ENCODE measurements at regions not wholly inside any gene's neighbourhood (a gene's known extent, or its start where the extent isn't known, plus 50 kb on each side); places are given as distances from the start of the nearest gene placed in this dataset.
"Not testable (repeated sequence)": the region's sequence is repeated elsewhere in the genome, so short reads cannot be mapped to it uniquely, and the experiment has no call there.

DNA sequence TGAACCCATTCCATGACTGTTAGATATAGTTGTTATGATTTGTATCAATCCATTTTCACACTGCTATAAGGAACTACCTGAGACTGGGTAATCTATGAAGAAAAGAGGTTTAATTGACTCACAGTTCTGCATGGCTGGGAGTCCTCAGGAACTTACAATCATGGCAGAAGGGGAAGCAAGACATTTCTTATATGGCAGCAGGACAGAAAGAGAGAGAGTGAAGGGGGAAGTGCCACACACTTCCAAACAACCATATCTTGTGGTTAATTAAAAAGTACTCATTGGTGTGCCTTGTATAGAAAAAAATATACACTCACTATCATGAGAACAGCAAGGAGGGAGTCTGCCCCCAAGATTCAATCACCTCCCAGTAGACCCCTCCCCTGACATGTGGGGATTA is 137.6 kb upstream of the NBPF11 start:
- Histone ChIP-seq H3K36me3 (ENCODE audit: control insufficient read depth in 4 of 4, insufficient read depth in 4 of 4, low read length in 4 of 4) (no peaks in the 10 kb centered on the region), H3K9me3 (ENCODE audit: control insufficient read depth in 4 of 4, insufficient read depth in 3 of 4, low read length in 3 of 4) (peaks cover 0 to 6% (median 0%) of the 10 kb centered on the region in 4 donors), H3K27ac (ENCODE audit: low read depth in 1 of 2, low read length in 1 of 2) (no peak overlapping the region), H3K27me3 (ENCODE audit: control insufficient read depth in 3 of 3, insufficient read depth in 3 of 3, low read length in 2 of 3) (no peaks in the 10 kb centered on the region), H3K4me3 (no peak overlapping the region), H3K4me1 (ENCODE audit: control insufficient read depth in 5 of 5, insufficient read depth in 5 of 5, low read length in 5 of 5) (no peaks in the 10 kb centered on the region), H3K9ac (ENCODE audit: insufficient read depth in 1 of 2, low read length in 2 of 2) (no peak overlapping the region)
- DNase-seq (no peak), ATAC-seq (ENCODE audit: insufficient read depth, low FRiP score) (no peak)
- no peak for TF ChIP-seq CTCF (IDR thresholded peaks at IDR 0.05; ENCODE audit: control extremely low read depth, extremely low read depth)

- not testable (repeated sequence) for DNase-seq; H3K27ac ChIP-seq (ENCODE audit: low read depth in 1 of 2, low read length in 1 of 2); H3K9ac ChIP-seq (ENCODE audit: insufficient read depth in 1 of 2, low read length in 2 of 2); H3K36me3 ChIP-seq (ENCODE audit: control insufficient read depth in 4 of 4, insufficient read depth in 4 of 4, low read length in 4 of 4); H3K27me3 ChIP-seq (ENCODE audit: control insufficient read depth in 3 of 3, insufficient read depth in 3 of 3, low read length in 2 of 3); H3K4me3 ChIP-seq; ATAC-seq (ENCODE audit: insufficient read depth, low FRiP score); H3K9me3 ChIP-seq (ENCODE audit: control insufficient read depth in 4 of 4, insufficient read depth in 3 of 4, low read length in 3 of 4); H3K4me1 ChIP-seq (ENCODE audit: control insufficient read depth in 5 of 5, insufficient read depth in 5 of 5, low read length in 5 of 5)
- WGBS, 2 donors, result 47 to 57% methylated on average over 2 of the region's 2 CpGs
These were observed 133.9 kb upstream of the NBPF11 start for GRCh38 chr1:148285946-148286345.

- WGBS, 2 donors, result 0% methylated on average over 1 of the region's 50 CpGs; no CpG with 5 or more reads in 1 of the 2 donors
- H3K27ac ChIP-seq (ENCODE audit: low read depth in 1 of 2, low read length in 1 of 2); H3K4me3 ChIP-seq; H3K36me3 ChIP-seq (ENCODE audit: control insufficient read depth in 4 of 4, insufficient read depth in 4 of 4, low read length in 4 of 4); H3K9ac ChIP-seq (ENCODE audit: insufficient read depth in 1 of 2, low read length in 2 of 2); H3K9me3 ChIP-seq (ENCODE audit: control insufficient read depth in 4 of 4, insufficient read depth in 3 of 4, low read length in 3 of 4); DNase-seq; H3K27me3 ChIP-seq (ENCODE audit: control insufficient read depth in 3 of 3, insufficient read depth in 3 of 3, low read length in 2 of 3): not testable (repeated sequence)
- ATAC-seq (ENCODE audit: insufficient read depth, low FRiP score), result peak; percentile 69
- peaks cover 0 to 33% (median 9%) of the 10 kb centered on the region in 5 donors for H3K4me1 ChIP-seq (ENCODE audit: control insufficient read depth in 5 of 5, insufficient read depth in 5 of 5, low read length in 5 of 5)
These were observed 128.9 kb upstream of the NBPF11 start for GRCh38 chr1:148280831-148281572.

DNA sequence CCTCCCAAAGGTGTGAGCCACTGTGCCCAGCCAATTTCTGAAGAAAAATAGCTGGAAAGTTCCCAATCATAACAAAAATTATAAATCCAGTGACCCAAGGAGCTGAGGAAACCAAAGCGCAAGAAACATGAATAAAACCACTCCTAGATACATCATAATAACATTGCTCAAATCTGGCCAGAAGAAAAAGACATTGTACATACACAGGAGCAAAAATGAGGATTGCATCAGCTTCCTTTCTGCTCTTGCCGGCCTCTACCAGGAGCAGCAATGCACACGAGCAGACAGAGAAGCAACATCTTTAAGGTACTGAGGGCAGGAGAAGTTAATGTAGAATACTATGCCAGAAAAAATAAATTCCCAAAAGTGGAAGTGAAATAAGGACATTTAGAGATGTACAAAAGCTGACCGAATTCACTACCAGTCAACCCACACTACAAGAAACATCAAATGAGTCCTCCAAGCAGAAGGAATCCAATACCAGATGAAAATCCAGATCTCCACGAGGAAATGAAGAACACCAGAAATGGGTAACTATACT is 127.0 kb upstream of the NBPF11 start:
- ATAC-seq (ENCODE audit: insufficient read depth, low FRiP score); H3K27ac ChIP-seq (ENCODE audit: low read depth in 1 of 2, low read length in 1 of 2); H3K9me3 ChIP-seq (ENCODE audit: control insufficient read depth in 4 of 4, insufficient read depth in 3 of 4, low read length in 3 of 4); H3K36me3 ChIP-seq (ENCODE audit: control insufficient read depth in 4 of 4, insufficient read depth in 4 of 4, low read length in 4 of 4); H3K4me3 ChIP-seq; DNase-seq; H3K9ac ChIP-seq (ENCODE audit: insufficient read depth in 1 of 2, low read length in 2 of 2); H3K27me3 ChIP-seq (ENCODE audit: control insufficient read depth in 3 of 3, insufficient read depth in 3 of 3, low read length in 2 of 3): not testable (repeated sequence)
- peaks cover 0 to 38% (median 9%) of the 10 kb centered on the region in 5 donors for H3K4me1 ChIP-seq (ENCODE audit: control insufficient read depth in 5 of 5, insufficient read depth in 5 of 5, low read length in 5 of 5)
- 51 to 74% methylated on average over 5 of the region's 5 CpGs for WGBS, 2 donors

DNA sequence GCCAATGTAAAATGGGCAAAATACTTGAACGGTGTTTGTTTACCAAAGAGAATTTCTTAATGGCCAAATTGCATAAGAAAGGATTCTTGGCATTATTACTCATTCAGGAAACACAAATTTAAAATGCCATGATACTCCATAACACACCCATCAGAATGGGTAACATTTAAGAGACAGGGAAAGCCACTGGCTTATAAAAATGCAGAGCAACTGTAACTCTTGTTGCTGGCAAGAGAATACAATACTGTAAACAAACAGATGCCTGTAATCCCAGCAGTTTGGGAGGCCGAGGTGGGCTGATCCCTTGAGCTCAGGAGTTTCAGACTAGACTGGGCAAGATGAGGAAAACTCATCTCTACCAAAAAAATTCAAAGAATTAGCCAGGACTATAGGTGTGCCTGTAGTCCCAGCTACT is 125.8 kb upstream of the NBPF11 start:
- H3K27me3 ChIP-seq (ENCODE audit: control insufficient read depth in 3 of 3, insufficient read depth in 3 of 3, low read length in 2 of 3); H3K9ac ChIP-seq (ENCODE audit: insufficient read depth in 1 of 2, low read length in 2 of 2); ATAC-seq (ENCODE audit: insufficient read depth, low FRiP score); H3K36me3 ChIP-seq (ENCODE audit: control insufficient read depth in 4 of 4, insufficient read depth in 4 of 4, low read length in 4 of 4); H3K9me3 ChIP-seq (ENCODE audit: control insufficient read depth in 4 of 4, insufficient read depth in 3 of 4, low read length in 3 of 4); H3K27ac ChIP-seq (ENCODE audit: low read depth in 1 of 2, low read length in 1 of 2); H3K4me3 ChIP-seq: not testable (repeated sequence)
- H3K4me1 ChIP-seq (ENCODE audit: control insufficient read depth in 5 of 5, insufficient read depth in 5 of 5, low read length in 5 of 5), result peaks cover 0 to 38% (median 9%) of the 10 kb centered on the region in 5 donors
- peak; percentile 21 to 63 (median 58) for DNase-seq
- WGBS, 2 donors, result 26 to 45% methylated on average over 2 of the region's 2 CpGs

DNA sequence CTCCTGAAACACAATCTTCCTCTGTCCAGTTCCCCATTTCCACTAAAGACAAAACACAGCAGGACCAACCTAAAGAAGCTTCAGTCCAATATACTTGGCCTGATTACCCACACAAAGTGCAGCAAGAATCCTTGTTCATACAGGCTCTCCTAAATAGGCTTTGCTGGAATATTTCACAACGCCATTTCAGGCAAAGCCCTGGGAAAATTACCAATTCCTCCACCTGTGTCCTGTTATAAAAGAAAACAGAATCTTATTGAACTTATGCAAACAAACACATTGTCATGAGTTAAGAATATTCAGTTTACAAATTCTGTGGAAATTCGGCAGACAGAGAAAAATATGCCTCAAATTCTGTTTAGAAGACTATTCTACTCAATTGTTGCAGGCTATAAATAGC is 115.0 kb upstream of the NBPF11 start:
- H3K27me3 ChIP-seq (ENCODE audit: control insufficient read depth in 3 of 3, insufficient read depth in 3 of 3, low read length in 2 of 3); DNase-seq; H3K9me3 ChIP-seq (ENCODE audit: control insufficient read depth in 4 of 4, insufficient read depth in 3 of 4, low read length in 3 of 4); H3K27ac ChIP-seq (ENCODE audit: low read depth in 1 of 2, low read length in 1 of 2); H3K4me1 ChIP-seq (ENCODE audit: control insufficient read depth in 5 of 5, insufficient read depth in 5 of 5, low read length in 5 of 5); H3K4me3 ChIP-seq; H3K9ac ChIP-seq (ENCODE audit: insufficient read depth in 1 of 2, low read length in 2 of 2); ATAC-seq (ENCODE audit: insufficient read depth, low FRiP score); H3K36me3 ChIP-seq (ENCODE audit: control insufficient read depth in 4 of 4, insufficient read depth in 4 of 4, low read length in 4 of 4): not testable (repeated sequence)
- WGBS, 2 donors, result 81 to 90% methylated on average over 2 of the region's 2 CpGs

Data from lung (tissue), 11 donors.